Vagina (tissue), 2 donors: ENCODE measurements at regions not wholly inside any gene's neighbourhood (a gene's known extent, or its start where the extent isn't known, plus 50 kb on each side); places are given as distances from the start of the nearest gene placed in this dataset.

Experiments
- DNase-seq, 2 donors: peaks; one replicate each; pipeline ENCODE4 v3.0.0-alpha.2; 2017; ENCODE audit errors: extremely low spot score in 2 of 2
- H3K27ac ChIP-seq: fragments of 200-600 bp; sonication (generic); one replicate; pipeline ENCODE4 v1.5.1; 2019
- H3K27me3 ChIP-seq: fragments of 200-600 bp; sonication (generic); one replicate; pipeline ENCODE4 v1.5.1; 2019
- H3K36me3 ChIP-seq, 2 donors: fragments of 200-600 bp; sonication (generic); one replicate each; pipeline ENCODE4 v1.5.1; 2017 to 2019
- H3K4me1 ChIP-seq: fragments of 200-600 bp; sonication (generic); one replicate; pipeline ENCODE4 v1.5.1; 2019
- H3K4me3 ChIP-seq, 2 donors: fragments of 200-600 bp; sonication (generic); 1 replicate in 1 of 2; 2 replicates in 1 of 2; pipeline ENCODE4 v1.5.1; 2016 to 2019
- H3K9me3 ChIP-seq: fragments of 200-600 bp; sonication (generic); one replicate; pipeline ENCODE4 v1.5.1; 2019
- CTCF ChIP-seq, 3 experiments: fragments of 450-650 bp in 2 of 3; fragments of 200-600 bp in 1 of 3; sonication (generic) in 1 of 3; IDR thresholded peaks; one replicate each; pipeline ENCODE4 v1.5.1; 2017 to 2019; ENCODE audit warnings: antibody characterized with exemption in 3 of 3, mild to moderate bottlenecking in 2 of 3, moderate library complexity in 2 of 3
- POLR2A ChIP-seq, 2 donors: fragments of 450-650 bp; IDR thresholded peaks; one replicate each; pipeline ENCODE4 v1.6.1; 2017; ENCODE audit warnings: antibody characterized with exemption in 2 of 2, mild to moderate bottlenecking in 2 of 2, moderate library complexity in 2 of 2
- POLR2AphosphoS5 ChIP-seq, 2 donors: sonication (generic); formaldehyde crosslinking; IDR thresholded peaks; one replicate each; pipeline ENCODE4 v1.9.0; 2017; ENCODE audit warnings: antibody characterized with exemption in 2 of 2, mild to moderate bottlenecking in 2 of 2, low read depth in 1 of 2; ENCODE audit not compliant: insufficient read depth in 1 of 2
- intact Hi-C: fragments of 100-400 bp; cut with DNase I; formaldehyde crosslinking; loops from one replicate; pipeline ENCODE4 v1.15.1; 2023

- Histone ChIP-seq H3K4me1 (no peaks in the 10 kb centered on the region), H3K9me3 (no peaks in the 10 kb centered on the region), H3K4me3 (no peak overlapping the region), H3K36me3 (no peaks in the 10 kb centered on the region), H3K27ac (no peak overlapping the region), H3K27me3 (no peaks in the 10 kb centered on the region)
- TF ChIP-seq POLR2A (IDR thresholded peaks at IDR 0.05) = no peak
- TF ChIP-seq POLR2AphosphoS5 (IDR thresholded peaks at IDR 0.05; ENCODE audit: insufficient read depth in 1 of 2, low read depth in 1 of 2) = no peak
- TF ChIP-seq CTCF (IDR thresholded peaks at IDR 0.05) = no peak
- intact Hi-C loops = no loop called here
- DNase-seq = no peak
Measured at GRCh38 chr22:49146511-49146910, 681.2 kb downstream of the BRD1 start.

GRCh38 chr22:49143812-49144211, 683.9 kb downstream of the BRD1 start:
- intact Hi-C loops = no loop called here
- no peaks in the 10 kb centered on the region for H3K36me3 ChIP-seq
- TF ChIP-seq CTCF (IDR thresholded peaks at IDR 0.05) (no peak), POLR2A (IDR thresholded peaks at IDR 0.05) (no peak), POLR2AphosphoS5 (IDR thresholded peaks at IDR 0.05; ENCODE audit: insufficient read depth in 1 of 2, low read depth in 1 of 2) (no peak)
- no peaks in the 10 kb centered on the region for H3K4me1 ChIP-seq
- H3K27ac ChIP-seq = no peak overlapping the region
- no peaks in the 10 kb centered on the region for H3K9me3 ChIP-seq
- no peaks in the 10 kb centered on the region for H3K27me3 ChIP-seq
- H3K4me3 ChIP-seq = no peak overlapping the region
- no peak for DNase-seq

GRCh38 chr22:49142891-49143290, 684.8 kb downstream of the BRD1 start:
- TF ChIP-seq CTCF (IDR thresholded peaks at IDR 0.05) (no peak), POLR2A (IDR thresholded peaks at IDR 0.05) (no peak), POLR2AphosphoS5 (IDR thresholded peaks at IDR 0.05; ENCODE audit: insufficient read depth in 1 of 2, low read depth in 1 of 2) (no peak)
- Histone ChIP-seq H3K4me3 (no peak overlapping the region), H3K36me3 (no peaks in the 10 kb centered on the region), H3K27ac (no peak overlapping the region), H3K4me1 (no peaks in the 10 kb centered on the region), H3K9me3 (no peaks in the 10 kb centered on the region), H3K27me3 (no peaks in the 10 kb centered on the region)
- intact Hi-C loops = no loop called here
- DNase-seq = no peak

GRCh38 chr22:49142296-49142695, 685.4 kb downstream of the BRD1 start:
- no peaks in the 10 kb centered on the region for H3K36me3 ChIP-seq
- DNase-seq = no peak
- no peaks in the 10 kb centered on the region for H3K4me1 ChIP-seq
- TF ChIP-seq POLR2AphosphoS5 (IDR thresholded peaks at IDR 0.05; ENCODE audit: insufficient read depth in 1 of 2, low read depth in 1 of 2) (no peak), CTCF (IDR thresholded peaks at IDR 0.05) (no peak), POLR2A (IDR thresholded peaks at IDR 0.05) (no peak)
- no peaks in the 10 kb centered on the region for H3K27me3 ChIP-seq
- intact Hi-C loops = no loop called here
- H3K9me3 ChIP-seq = no peaks in the 10 kb centered on the region
- H3K27ac ChIP-seq = no peak overlapping the region
- no peak overlapping the region for H3K4me3 ChIP-seq

- Histone ChIP-seq H3K4me3 (no peak overlapping the region), H3K36me3 (no peaks in the 10 kb centered on the region), H3K4me1 (no peaks in the 10 kb centered on the region), H3K9me3 (no peaks in the 10 kb centered on the region), H3K27ac (no peak overlapping the region), H3K27me3 (no peaks in the 10 kb centered on the region)
- TF ChIP-seq POLR2A (IDR thresholded peaks at IDR 0.05) (no peak), CTCF (IDR thresholded peaks at IDR 0.05) (no peak), POLR2AphosphoS5 (IDR thresholded peaks at IDR 0.05; ENCODE audit: insufficient read depth in 1 of 2, low read depth in 1 of 2) (no peak)
- intact Hi-C loops = no loop called here
- no peak for DNase-seq
Measured at GRCh38 chr22:49141761-49142160, 685.9 kb downstream of the BRD1 start.
